Putamen (tissue), 1 donor: ENCODE measurements at regions not wholly inside any gene's neighbourhood (a gene's known extent, or its start where the extent isn't known, plus 50 kb on each side); places are given as distances from the start of the nearest gene placed in this dataset.
"Not testable (repeated sequence)": the region's sequence is repeated elsewhere in the genome, so short reads cannot be mapped to it uniquely, and the experiment has no call there.

ENCODE experiments used
- DNase-seq: peaks from one replicate; pipeline ENCODE4 v3.0.0-alpha.2; 2016; ENCODE audit warnings: low spot score

GRCh38 chr6:6724539-6725467 is 136.3 kb downstream of the LY86 start:
- DNase-seq: peak; percentile 38

DNA sequence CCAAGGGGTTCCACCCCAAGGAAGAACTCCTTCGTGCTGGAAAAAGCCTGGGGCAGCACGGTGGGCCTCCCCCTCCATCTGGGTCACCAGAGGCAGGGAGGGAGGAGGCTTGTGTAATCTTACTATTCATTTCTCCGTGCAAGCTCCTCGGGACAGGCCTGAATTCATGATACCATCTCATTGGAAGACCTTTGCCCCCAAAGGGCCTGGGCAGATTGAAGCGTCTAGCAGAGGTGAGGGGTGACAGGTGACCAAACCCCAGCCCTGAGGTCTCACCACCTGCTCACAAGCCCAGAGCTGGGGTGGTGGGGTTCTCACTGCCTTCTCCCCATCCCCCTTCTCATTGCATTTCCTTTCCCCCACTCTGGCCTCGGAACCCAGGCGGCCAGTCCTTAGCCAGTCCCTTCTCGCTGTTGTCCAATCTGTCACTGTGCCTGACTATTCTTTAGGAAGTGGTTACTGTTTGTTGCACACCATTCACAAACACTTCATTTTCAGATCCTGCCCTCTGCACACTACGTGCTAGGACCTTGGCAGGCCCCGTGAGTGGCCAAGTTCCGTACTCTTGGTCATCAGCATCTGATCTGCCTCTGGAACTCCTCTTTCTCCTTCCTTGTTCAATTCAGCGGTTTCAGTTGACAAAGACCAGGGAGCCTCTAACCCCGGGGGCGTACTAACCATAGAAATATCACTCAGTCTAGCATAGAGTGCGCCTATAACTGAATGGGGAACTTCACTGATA is 137.1 kb downstream of the LY86 start:
- DNase-seq: no peak

DNA sequence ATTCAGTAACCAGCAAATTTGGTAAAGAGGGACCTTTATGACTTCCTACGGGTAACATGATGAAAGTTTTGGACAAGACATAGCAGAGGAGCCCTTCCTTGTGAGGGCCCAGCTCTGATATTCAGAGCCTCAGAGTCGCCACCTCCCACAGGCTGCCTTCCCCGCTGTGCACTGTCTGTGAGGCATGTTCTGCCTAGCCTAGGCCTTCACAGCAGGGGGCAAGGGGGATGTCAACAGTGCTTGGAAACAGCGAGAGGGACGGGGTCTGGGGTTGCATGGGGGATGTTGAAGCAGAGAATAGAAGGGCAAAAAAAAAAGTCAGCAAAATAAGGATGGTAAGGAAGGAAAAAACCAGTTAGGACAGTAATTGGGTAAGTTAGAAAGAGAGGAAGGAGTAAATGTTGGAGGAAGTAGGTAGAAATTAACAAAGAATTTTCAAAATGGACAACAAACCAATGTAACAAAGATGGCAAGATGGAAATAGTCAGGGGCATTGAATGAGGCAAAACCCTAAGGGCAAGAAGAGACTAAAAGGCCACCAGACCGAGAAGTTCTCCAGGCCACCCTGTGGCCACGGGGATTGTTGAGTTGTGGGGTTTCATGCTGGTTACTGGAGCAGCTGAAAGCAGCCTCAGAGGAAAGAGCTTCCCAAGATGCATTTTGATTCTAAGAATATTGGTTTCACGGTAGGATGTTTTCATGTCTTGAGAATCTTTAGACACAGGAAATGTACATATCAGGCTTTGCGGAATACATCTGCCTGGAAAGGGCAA is 139.8 kb downstream of the LY86 start:
- no peak for DNase-seq

DNA sequence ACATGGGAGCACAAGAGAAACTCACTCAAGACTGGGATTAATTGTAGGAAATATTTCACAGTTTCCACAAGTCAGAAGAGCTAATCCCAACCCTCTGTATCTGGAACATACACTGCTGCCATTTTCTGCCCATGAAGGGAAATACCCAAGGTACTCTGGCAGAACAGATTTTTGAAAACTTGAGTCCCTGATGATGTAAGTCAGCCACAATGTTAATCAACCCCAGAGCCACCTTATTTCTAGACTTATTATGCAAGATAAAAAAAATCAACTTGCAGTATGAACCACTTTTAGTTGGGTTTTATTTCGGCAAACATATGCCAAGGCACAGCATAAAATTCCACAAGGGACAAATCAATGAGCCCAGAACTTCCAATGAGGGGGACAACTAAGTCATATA is 141.5 kb downstream of the LY86 start:
- DNase-seq: no peak

GRCh38 chr6:6730831-6731230 is 142.3 kb downstream of the LY86 start:
- DNase-seq: no peak

DNA sequence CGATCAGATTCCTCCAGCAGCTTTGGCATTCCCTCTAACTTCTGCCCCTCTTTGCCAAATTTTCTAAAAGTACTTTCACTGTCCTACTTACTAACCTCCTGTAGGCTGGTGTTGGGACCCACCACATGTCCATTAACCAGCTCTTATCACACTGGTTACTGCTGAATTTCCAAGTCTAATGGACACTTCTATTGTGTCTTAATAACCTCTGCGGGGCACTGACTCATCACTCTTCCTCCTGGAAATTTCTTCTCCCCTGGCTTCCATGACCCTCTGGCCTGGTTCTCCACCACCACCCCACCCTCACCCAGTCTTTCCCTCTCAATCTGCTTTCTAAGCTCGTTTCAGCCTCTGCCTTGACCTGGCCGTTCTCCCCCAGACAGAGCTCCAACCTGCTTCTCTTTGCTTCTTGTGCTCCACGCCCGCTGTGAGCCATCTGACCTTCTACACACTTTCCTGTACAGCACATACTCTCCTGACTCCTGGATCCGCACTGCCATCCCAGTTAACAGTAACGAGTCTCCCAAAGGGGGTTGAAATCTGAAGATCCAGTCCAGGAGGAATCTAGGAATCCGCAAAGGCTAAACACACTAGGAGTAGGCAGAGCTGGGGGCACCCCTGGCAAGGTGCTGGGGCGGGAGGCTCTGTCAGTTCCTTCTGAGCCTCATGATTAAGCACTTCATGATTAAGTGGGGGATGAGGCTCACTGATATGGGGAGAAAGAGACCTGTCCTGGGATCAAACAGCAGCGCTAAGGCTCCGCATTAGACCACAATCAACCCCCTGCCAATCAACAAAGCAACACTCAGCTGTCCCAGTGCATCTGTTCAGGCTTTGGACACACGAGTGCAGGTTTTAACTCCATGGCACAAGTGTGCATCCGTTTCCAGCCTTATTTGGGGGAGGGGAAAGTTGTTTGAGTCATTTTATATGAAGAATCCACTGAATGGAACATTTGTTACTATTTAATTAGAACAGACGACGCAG is 146.3 kb downstream of the LY86 start:
- no peak for DNase-seq

DNA sequence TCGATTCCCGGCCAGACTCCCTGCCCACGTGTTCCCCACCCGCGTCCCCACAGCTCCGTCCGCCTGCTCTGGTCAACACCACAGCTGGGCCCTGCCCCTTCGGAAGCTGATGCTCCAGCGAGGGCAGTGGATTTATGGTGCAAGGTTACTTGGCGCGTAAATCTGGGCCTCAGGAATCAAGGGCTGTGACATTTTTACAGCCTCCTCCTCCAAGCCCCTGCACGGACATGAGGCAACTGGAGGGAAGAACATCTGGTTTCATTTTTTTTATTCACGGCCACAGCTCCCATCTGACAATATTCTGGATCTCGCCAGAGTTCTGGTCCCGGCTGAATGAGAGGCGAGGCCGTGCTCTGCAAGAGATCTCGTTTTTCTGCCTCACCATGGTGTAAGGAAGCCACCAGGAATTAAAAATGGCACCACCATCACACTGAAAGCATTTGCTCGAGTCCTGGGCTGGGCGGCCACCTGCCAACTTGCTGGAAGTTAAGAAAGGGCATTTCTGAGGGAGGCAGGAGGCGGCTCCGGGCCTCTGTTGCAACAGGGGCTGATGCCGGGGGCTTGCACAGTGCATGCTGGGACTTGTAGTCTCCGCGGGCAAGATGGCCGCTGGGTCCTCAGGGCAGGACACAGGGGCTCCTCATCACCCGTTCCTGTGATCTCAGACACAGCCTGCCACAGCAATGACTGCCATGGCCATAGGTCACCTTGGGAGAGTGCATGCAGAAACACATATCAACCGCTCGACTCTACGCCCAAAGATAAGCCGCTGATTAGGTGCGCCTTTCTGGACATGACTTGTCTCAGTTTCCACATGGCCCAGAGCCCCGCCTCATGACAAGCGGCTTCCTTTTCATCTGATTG is 148.5 kb downstream of the LY86 start:
- no peak for DNase-seq

- no peak for DNase-seq
Observed at GRCh38 chr6:6737671-6738070, 149.2 kb downstream of the LY86 start.

GRCh38 chr6:6738108-6738507 is 149.6 kb downstream of the LY86 start:
- DNase-seq: no peak

GRCh38 chr6:6738922-6739716 is 150.6 kb downstream of the LY86 start:
- DNase-seq: no peak

GRCh38 chr6:6740595-6740994 is 152.1 kb downstream of the LY86 start:
- no peak for DNase-seq

- DNase-seq: no peak
Observed at GRCh38 chr6:6741264-6741663, 152.7 kb downstream of the LY86 start.

GRCh38 chr6:6742535-6742934 is 154.0 kb downstream of the LY86 start:
- DNase-seq: no peak

GRCh38 chr6:6744551-6744950 is 156.0 kb downstream of the LY86 start:
- DNase-seq: no peak

DNA sequence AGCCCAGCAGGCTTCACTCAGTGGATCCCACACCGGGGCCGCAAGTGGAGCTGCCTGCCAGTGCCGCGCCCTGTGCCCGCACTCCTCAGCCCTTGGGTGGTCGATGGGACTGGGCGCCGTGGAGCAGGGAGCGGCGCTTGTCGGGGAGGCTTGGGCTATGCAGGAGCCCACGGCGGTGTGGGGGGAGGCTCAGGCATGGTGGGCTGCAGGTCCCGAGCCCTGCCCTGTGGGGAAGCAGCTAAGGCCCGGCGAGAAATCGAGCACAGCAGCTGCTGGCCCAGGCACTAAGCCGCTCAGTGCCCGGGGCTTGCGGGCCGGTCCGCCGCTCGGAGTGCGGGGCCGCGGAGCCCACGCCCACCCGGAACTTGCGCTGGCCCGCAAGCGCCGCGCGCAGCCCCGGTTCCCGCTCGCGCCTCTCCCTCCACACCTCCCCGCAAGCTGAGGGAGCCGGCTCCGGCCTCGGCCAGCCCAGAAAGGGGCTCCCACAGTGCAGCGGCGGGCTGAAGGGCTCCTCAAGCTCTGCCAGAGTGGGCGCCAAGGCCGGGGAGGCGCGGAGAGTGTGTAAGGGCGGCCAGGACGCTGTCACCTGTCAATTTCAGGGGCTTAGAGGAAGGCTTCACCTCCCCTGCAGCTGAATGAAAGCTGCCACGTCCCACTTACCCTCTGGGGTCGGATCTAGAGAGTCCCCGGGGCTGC is 157.3 kb downstream of the LY86 start:
- DNase-seq: not testable (repeated sequence)

DNA sequence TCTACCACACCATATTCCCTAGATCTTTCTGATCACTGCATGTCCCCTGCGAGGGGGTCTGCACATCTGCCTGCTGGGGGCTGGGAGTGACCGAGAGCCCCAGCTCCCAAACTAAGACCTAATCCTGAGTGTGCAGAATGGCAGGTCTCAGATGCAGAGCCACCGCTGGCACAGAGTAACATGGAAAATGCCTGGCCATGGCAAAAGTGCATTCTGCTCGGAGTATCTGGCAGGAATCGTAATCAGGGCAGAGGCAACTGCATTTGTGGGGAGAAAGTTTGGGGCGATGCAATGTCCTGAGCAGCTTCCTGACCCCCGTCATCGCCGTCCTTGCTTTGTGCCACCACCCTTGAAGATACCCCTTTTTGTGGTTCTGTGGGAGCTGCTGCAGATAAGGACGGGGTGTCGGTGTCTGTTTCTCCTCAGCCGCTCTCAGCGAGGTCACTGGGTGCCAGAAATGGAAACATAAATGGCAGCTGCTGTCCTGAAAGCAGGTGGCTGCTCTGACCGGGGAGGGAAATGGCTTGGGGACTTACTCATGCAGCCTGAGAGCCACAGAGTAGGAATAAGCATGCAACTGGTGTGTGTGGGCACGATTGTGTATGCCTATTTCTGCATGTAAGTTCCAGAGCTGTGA is 157.9 kb downstream of the LY86 start:
- no peak for DNase-seq

DNA sequence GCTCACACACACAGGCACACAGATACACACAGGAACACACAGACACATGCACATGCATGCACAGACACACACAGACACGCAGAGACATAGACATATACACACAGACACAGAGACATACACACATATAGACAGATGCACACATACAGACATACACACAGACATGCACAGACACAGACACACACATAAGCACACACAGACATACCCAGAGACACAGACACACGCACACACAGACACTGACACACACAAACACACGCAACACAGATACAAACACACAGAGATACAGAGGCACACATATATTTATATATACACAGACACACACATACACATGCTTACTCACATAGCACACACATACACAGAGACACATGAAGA is 158.4 kb downstream of the LY86 start:
- no peak for DNase-seq

DNA sequence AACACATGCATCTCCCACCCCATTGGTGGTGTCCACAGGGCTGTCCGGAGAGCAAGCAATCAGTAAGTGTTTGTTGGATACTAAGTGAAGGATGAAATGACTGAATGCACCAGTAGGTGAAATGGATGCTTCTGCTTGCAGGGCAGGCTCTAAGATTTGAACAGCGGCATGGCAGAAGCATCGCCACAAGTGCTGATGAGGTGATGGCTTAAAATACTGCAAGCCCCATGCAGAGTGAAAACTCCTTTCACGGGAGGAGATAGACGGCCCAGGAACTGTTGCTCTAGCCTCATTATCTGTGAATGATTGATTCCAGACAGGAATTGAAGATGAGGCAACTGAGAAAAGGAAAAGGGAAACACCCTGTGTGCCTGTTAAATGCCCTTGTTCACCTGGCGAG is 158.9 kb downstream of the LY86 start:
- no peak for DNase-seq
